Calu3 (cell line): ENCODE measurements at regions not wholly inside any gene's neighbourhood (a gene's known extent, or its start where the extent isn't known, plus 50 kb on each side); places are given as distances from the start of the nearest gene placed in this dataset.

Experiments
- BruUV-seq: library from RNA; stranded (reverse); fragments of 400-500 nt; replicated peaks from 2 replicates; lab custom pipeline; 2021; lab: Mats Ljungman, UMichigan
- CTCF ChIA-PET: fragments of 300-600 bp; sonication (Branson Sonifier 250); formaldehyde crosslinking; loops from one replicate; lab custom pipeline; 2022; ENCODE audit warnings: antibody characterized with exemption; lab: Charles Lee
- DNase-seq: peaks from one replicate; pipeline ENCODE4 v3.0.0; 2022
- H3K27ac Mint-ChIP-seq: one replicate; pipeline ENCODE4 v1.8.0; 2022; ENCODE audit warnings: mixed read lengths; ENCODE audit not compliant: unreplicated experiment
- H3K27me3 Mint-ChIP-seq: one replicate; pipeline ENCODE4 v1.8.0; 2022; ENCODE audit warnings: mixed read lengths; ENCODE audit not compliant: unreplicated experiment
- H3K36me3 Mint-ChIP-seq: one replicate; pipeline ENCODE4 v1.8.0; 2022; ENCODE audit warnings: mild to moderate bottlenecking, moderate library complexity, mixed read lengths; ENCODE audit not compliant: insufficient read depth, unreplicated experiment
- H3K4me1 Mint-ChIP-seq: one replicate; pipeline ENCODE4 v1.8.0; 2022; ENCODE audit warnings: mild to moderate bottlenecking, low read depth, mixed read lengths; ENCODE audit not compliant: unreplicated experiment
- H3K4me3 Mint-ChIP-seq: one replicate; pipeline ENCODE4 v1.8.0; 2022; ENCODE audit warnings: mild to moderate bottlenecking, low read depth, moderate library complexity, mixed read lengths; ENCODE audit not compliant: unreplicated experiment
- H3K9me3 Mint-ChIP-seq: one replicate; pipeline ENCODE4 v1.8.0; 2022; ENCODE audit warnings: low read depth, mixed read lengths; ENCODE audit not compliant: unreplicated experiment
- intact Hi-C: fragments of 100-400 bp; cut with micrococcal nuclease; formaldehyde crosslinking; loops from one replicate; pipeline ENCODE4 v1.10.0; 2022; ENCODE audit not compliant: unreplicated experiment
- TF ChIP-seq, protein P1 (sequence below): fragments of 200-600 bp; IDR thresholded peaks from one replicate; pipeline ENCODE4 v1.8.0; 2022; ENCODE audit warnings: antibody characterized with exemption; ENCODE audit not compliant: unreplicated experiment

DNA sequence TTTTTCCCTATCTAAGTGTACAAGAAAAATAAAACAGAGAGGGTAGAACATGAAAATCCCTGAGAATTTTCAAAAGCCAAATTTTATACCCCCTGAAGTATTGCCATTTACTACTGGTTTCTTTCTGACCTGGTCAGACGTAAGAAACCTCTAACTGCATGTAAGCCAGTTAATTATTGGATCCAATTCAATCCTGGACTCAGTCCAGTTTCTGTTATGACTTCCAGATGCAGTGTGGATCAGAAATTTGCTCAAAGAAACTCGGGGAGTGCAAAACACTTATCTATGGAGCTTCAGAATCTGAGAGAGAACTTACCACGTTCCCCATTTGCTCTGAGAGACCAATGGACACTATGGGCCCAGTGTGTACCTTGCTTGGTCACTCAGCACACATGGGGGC, 383.5 kb downstream of the KLHL4 start:
- Mint-ChIP-seq H3K9me3 (no peaks in the 10 kb centered on the region), H3K36me3 (no peaks in the 10 kb centered on the region), H3K4me3 (no peak overlapping the region), H3K27me3 (no peaks in the 10 kb centered on the region), H3K4me1 (no peaks in the 10 kb centered on the region), H3K27ac (no peak overlapping the region)
- no peak for DNase-seq
- BruUV-seq = no TSS peak
- CTCF ChIA-PET = interaction anchor here (0.6 kb wide), 1 partner anchor 17 kb away, joined by 4 read pairs; no protein-coding TSS in a partner anchor
- intact Hi-C loops = no loop called here
- TF ChIP-seq, protein P1, sequence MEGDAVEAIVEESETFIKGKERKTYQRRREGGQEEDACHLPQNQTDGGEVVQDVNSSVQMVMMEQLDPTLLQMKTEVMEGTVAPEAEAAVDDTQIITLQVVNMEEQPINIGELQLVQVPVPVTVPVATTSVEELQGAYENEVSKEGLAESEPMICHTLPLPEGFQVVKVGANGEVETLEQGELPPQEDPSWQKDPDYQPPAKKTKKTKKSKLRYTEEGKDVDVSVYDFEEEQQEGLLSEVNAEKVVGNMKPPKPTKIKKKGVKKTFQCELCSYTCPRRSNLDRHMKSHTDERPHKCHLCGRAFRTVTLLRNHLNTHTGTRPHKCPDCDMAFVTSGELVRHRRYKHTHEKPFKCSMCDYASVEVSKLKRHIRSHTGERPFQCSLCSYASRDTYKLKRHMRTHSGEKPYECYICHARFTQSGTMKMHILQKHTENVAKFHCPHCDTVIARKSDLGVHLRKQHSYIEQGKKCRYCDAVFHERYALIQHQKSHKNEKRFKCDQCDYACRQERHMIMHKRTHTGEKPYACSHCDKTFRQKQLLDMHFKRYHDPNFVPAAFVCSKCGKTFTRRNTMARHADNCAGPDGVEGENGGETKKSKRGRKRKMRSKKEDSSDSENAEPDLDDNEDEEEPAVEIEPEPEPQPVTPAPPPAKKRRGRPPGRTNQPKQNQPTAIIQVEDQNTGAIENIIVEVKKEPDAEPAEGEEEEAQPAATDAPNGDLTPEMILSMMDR = no peak

GRCh38 chrX:87914726-87915125, 397.1 kb downstream of the KLHL4 start:
- Mint-ChIP-seq H3K4me1 (no peaks in the 10 kb centered on the region), H3K9me3 (peaks cover 14% of the 10 kb centered on the region), H3K4me3 (no peak overlapping the region), H3K27me3 (no peaks in the 10 kb centered on the region), H3K27ac (no peak overlapping the region), H3K36me3 (no peaks in the 10 kb centered on the region)
- DNase-seq = no peak
- CTCF ChIA-PET = no interaction called here
- TF ChIP-seq, protein P1 = no peak
- intact Hi-C loops = no loop called here
- BruUV-seq = no TSS peak

DNA sequence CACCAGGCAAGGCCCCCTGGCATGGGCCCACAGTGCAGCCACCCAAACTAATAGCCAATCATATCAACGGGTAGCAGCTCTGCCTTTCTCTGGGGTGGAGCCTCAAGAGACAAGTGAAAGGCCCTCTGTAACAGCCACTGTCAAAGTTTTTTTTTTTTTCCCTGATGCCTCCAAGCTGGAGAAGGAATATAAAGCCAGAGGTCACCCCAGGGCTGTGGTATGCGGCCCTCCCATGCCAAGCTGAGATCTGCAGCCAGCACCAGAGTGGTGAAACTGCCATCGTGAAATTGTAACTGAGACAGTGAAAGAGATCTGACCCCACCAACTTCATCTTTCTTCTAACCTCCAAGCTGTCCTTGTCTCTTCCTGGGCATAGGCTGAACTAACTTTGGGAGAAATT, 407.0 kb downstream of the KLHL4 start:
- intact Hi-C loops = no loop called here
- CTCF ChIA-PET = no interaction called here
- H3K4me1 Mint-ChIP-seq = no peaks in the 10 kb centered on the region
- H3K27ac Mint-ChIP-seq = no peak overlapping the region
- DNase-seq = no peak
- H3K36me3 Mint-ChIP-seq = no peaks in the 10 kb centered on the region
- BruUV-seq = no TSS peak
- no peak overlapping the region for H3K4me3 Mint-ChIP-seq
- no peaks in the 10 kb centered on the region for H3K27me3 Mint-ChIP-seq
- peaks cover 10% of the 10 kb centered on the region for H3K9me3 Mint-ChIP-seq
- TF ChIP-seq, protein P1 = no peak

DNA sequence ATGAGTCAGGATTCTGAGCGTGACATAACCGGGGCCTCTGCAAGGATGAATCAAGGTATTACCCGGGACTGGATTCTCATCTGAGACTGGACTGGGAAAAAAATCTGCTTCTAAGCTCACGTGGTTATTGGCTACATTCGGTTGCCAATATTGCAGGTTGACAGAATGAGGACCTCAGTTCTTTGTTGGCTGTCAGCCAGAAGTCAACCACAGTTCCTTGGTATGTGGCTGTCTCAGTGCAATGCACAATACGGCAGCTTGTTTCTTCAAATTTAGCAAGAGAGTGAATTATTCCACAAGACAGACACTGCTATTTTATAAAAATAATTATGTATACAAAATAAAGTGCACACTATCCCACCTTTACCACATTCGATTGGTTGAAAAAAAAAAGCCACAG, 424.2 kb downstream of the KLHL4 start:
- H3K36me3 Mint-ChIP-seq = no peaks in the 10 kb centered on the region
- no peaks in the 10 kb centered on the region for H3K27me3 Mint-ChIP-seq
- H3K9me3 Mint-ChIP-seq = peaks cover 7% of the 10 kb centered on the region
- H3K27ac Mint-ChIP-seq = no peak overlapping the region
- no peak overlapping the region for H3K4me3 Mint-ChIP-seq
- TF ChIP-seq, protein P1 = no peak
- CTCF ChIA-PET = no interaction called here
- H3K4me1 Mint-ChIP-seq = no peaks in the 10 kb centered on the region
- no TSS peak for BruUV-seq
- no peak for DNase-seq
- intact Hi-C loops = no loop called here
